ENCODE measurements at regions not wholly inside any gene's neighbourhood (a gene's known extent, or its start where the extent isn't known, plus 50 kb on each side); places are given as distances from the start of the nearest gene placed in this dataset.
"Not testable (repeated sequence)": the region's sequence is repeated elsewhere in the genome, so short reads cannot be mapped to it uniquely, and the experiment has no call there.

DNA sequence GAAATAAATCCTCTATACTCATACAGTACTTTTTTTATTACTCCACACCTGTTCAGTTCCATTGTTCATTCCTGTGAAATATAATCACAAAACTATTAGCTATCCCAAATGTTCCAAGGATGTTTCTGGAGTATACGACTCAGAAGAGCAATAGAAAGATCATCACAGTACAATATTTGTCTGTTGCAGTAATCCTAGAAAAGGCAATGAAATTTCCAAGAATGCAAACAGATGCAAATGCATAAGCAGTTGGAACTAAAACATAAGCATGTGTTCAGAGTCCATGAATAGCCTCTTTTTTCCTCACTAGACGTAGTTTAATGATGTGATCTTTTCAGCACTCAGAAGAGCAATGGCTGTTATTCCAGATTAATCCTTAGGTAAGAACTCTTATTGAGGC lies 55.2 kb downstream of the RTL3 start:
- DNase-seq (ENCODE audit: low read depth) = no peak

DNA sequence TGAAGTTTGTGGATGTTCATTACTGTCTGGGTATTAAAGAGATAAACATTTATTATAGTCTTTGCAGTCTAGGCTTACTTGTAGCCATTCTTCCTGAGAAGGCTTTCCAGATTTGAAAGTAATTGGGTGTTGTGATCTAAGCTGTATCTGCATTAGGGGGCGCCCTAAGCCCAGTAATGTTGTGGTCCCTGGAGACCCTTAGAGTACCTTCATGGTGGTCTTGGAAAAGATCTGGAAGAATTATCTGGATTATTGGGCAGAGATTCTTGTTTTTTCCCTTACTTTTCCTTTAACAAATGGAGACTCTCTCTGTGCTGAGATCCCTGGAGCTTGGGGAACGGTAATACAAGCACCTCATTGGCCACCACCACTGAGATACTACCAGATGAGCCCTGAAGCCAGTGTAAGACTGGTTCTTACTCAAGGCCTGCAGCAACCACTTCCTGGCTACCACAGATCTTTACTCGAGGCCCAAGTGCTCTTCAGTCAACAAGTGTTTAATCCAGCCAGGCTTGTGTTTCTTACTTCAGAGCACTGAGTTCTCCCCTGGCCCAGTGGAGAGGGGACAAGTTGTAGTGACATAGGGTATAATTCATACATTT lies 63.1 kb downstream of the RTL3 start:
- DNase-seq (ENCODE audit: low read depth) = no peak

DNA sequence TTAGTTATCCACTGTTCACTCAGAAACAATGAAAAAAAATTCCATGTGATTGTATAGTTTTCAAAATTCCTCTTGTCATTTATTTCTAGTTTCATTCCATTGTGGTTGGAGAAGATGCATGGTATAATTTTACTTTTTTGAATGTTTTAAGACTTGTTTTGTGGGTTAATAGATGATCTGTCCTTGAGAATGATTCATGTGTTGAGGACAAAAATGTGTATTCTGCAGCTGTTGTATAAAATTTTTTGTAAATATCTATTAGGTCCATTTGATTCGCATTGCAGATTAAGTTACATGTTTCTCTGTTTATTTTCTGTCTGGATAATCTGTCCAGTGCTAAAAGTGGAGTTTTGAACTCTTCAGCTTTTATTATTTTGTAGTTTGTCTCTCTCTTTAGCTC lies 65.4 kb downstream of the RTL3 start:
- DNase-seq (ENCODE audit: low read depth) = no peak

DNA sequence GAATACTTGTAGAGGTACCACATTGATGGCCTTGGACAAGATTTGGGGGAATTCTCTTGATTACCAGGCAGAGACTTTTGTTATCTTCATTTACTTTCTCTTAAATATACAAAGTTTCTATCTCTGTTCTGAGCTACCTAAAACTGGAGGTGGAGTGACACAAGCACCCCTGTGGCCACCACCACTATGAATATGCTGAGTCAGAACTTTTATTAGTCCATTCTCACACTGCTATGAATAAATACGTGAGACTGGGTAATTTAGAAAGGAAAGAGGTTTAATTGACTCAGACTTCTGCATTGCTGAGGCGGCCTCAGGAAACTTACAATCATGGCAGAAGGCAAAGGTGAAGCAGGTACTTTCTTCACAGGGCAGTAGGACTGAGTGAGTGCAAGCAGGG lies 67.1 kb downstream of the RTL3 start:
- no peak for DNase-seq (ENCODE audit: low read depth)

DNA sequence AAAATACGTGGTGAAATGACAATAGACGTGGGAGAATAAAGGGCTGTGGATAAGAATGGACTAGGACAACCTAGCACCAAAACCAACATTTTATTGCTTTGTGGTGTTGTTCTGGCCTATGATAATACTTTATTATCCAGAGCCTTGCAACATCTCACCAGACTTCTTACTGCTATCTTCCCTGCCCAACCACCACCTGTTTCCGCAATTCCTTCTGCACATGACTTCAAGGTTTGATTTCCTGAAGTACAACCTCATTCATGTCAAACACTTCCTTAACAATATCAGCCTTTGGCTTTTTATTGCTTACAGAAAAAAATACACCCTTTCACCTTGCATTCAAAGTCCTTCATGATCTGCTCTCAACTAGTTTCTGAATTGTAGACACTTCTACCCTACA lies 84.8 kb downstream of the RTL3 start:
- DNase-seq (ENCODE audit: low read depth) = no peak

DNA sequence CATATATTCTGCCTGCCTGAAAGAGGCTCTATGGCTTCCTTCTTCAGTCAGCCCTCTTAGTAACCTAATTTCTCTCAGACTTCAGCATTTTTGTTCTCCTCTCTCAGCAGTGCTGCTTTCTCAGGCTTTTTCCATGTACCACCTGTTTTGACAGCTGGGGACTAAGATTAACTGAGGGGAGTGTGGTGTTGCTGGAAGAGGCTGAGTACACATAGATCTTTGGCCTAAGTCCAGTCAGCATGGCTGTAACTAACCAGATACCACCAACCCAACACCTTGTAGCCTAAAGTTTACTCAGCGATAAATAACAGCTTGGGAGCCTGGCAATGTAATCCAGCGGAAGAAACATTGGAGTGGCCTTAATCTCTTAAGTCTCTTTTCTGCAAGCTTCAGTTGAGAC lies 85.5 kb downstream of the RTL3 start:
- no peak for DNase-seq (ENCODE audit: low read depth)

DNA sequence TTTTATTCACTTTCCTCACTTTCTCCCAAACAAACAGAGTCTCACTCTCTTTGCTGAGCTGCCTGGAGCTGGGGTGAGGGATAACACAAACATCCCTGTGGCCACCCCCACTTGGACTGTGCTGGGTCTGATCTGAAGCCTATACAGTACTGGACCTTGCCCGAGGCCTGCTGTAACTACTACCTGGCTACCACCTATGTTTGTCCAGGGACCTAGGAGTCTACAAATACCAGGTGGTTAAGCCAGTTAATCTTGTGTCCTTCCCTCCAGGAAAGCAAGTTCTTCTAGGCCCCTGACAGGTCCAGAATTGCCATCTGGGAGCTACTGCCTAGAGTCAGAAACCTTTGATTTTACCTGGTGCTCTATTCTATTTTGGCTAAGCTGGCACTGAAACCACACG lies 87.3 kb downstream of the RTL3 start:
- DNase-seq (ENCODE audit: low read depth) = no peak

DNA sequence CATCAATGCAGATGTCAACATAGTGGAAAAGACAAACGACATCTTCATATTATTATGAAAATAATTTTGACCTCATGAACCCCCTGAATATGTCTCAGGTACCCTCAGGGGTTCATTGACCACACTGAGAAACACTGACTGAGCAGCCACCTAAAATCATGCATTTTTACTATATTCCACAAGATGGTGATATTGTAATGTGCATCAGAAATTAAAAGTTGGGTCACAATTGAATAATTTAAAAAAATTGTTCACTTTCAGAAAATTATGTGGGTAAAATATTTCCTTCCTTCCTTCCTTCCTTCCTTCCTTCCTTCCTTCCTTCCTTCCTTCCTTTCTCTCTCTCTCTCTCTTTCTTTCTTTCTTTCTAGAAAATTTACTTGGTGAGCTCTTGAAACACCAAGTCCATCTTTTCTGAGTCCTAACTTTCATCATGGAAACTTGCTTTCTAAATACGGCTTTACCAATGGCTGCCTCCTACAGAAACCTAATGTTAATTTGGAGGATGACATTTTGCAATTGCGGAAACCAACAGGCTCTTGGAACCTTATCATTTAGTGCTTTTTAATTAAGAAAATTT lies 103.6 kb downstream of the RTL3 start:
- DNase-seq (ENCODE audit: low read depth) = no peak

DNA sequence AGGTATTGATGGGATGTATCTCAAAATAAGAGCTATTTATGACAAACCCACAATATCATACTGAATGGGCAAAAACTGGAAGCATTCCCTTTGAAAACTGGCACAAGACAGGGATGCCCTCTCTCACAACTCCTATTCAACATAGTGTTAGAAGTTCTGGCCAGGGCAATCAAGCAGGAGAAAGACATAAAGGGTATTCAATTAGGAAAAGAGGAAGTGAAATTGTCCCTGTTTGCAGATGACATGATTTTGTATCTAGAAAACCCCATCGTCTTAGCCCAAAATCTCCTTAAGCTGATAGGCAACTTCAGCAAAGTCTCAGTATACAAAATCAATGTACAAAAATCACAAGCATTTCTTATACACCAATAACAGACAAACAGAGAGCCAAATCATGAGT lies 106.5 kb downstream of the RTL3 start:
- not testable (repeated sequence) for DNase-seq (ENCODE audit: low read depth)

DNA sequence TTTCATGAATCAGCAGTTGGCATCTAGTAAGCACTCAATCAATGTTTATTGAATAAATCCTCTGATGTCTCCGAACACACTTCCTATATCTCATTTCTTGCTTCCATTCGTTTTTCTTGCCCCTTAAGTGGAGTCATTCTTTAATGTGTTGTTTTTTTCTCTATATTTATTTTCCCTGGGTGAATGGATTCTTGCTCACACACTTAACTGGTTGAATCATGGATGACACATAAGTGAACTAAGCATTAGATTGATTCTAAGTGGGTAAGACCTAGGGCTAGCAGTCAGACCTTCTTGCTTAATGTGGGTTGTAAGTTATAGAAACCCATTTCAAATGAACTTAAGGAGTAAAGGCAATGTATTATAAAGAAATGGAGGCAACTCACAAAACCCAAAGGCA lies 111.1 kb downstream of the RTL3 start:
- no peak for DNase-seq (ENCODE audit: low read depth)

DNA sequence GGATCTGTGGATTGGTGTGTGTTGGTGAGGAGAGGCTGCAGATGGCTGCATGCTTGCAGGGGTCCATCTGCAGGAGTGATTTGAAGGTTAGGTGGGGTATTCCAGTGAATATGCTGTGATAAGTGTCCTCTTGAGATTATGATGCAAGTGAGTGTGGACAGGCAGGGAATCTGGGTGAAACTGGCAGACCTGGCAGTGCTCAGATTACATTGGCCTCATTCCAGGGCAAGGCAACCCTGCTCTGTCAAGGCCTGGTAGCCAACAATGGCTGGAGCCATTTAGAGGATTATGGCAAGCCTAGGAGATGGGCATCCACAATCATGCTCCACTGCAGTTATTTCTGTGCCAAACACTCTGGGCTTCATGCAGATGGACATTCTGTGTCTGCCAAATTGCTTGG lies 113.9 kb downstream of the RTL3 start:
- DNase-seq (ENCODE audit: low read depth) = no peak

DNA sequence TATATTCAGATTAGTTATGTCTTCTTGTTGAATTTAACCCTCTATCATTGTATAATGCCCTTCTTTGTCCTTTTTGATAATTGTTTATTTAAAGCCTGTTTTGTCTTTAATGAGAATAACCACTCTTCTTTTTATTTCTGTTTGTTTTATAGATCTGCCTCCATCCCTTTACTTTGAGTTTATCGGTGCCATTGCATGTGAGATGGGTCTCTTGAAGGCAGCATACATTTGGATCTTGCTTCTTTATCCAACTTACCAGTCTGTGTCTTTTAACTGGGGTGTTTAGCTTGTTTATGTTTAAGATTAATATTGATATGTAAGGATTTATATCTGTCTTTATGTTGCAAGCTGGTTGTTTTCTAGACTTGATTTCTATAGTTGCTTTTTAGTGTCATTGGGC lies 115.8 kb downstream of the RTL3 start:
- DNase-seq (ENCODE audit: low read depth) = no peak

DNA sequence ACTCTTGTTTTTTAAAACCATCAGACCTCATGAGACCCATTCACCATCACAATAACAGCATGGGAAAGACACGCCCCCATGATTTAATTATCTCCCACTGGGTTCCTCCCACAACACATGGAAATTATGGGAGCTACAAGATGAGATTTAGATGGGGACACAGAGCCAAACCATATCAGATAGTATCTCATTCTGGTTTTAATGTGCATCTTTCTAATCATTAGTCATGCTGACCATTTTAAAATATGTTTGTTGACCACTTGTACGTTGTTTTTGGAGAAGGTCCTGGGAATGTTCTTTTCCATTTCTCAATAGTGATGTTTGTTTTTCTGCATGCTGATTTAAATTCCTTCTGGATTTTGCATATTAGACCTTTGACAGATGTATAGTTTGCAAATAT lies 119.0 kb downstream of the RTL3 start:
- DNase-seq (ENCODE audit: low read depth) = no peak

DNA sequence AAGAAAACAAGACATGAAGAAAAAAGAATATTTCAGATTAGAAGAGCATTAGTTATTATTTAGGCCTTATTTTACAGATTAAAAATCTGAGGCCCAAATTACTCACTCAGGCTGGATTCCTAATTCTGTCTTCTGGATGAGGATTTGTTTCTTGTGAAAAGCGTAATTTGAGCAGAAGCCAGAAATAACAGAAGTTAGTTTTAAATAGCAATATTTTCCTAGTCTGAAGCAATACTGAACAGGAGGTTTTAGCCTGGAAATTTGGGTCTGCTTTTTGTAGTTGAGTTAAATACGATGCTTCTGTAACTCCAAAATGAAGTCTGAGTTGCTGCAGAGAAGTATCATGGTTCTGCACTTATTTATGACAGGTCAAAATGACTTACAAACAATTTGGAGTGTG lies 124.9 kb downstream of the RTL3 start:
- no peak for DNase-seq (ENCODE audit: low read depth)

DNA sequence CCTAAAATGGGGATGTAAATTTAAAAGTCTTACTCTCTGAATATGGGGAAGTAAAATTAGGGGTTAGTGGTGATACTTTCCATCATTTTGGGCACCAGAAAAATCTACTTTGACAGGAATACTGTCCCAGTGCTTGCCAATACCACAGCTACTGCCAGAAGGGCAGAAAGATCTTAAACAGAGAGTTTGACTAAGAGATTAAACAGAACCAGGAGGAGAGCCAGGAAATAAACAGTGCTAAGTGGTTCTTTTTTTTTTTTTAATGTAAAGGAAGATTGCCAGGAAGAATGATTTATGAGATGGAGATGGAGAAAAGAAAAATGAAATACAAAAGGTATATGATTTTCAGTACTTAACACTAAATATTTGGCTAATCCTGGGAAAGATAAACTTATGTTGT lies 126.8 kb downstream of the RTL3 start:
- no peak for DNase-seq (ENCODE audit: low read depth)

DNA sequence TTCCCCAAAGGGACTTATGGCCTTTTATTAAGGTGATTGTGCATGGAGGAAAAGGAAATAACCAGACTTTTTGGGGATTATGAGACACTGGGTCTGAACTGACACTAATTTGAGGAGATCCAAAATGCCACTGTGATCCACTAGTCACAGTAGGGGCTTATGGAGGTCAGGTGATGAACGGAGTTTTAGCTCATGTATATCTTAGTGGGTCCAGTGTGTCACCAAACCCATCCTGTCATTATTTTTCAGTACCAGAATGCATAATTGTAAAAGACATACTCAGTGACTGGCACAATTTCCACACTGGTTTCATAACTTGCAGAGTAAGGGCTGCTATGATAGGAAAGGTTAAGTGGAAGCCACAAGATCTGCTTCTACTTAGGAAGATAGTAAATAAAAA lies 131.3 kb downstream of the RTL3 start:
- no peak for DNase-seq (ENCODE audit: low read depth)

DNA sequence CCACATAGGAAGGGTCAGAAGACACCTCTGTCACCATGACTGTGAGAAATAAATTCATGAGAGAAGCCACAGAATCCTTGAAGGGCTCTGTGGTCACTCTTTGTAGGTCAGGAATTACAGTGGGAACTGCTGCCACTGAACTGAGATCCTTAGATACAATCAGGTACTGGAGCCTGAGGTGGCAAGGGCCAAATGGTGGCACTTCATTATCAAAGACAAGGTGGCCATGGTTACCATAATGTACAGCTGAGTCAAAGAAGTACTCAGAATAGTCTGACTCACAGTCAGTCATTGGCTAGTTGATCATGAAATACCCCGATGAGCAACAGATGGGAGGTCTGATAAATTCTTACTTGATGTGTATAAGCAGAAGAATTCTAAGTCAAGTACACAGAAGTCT lies 131.9 kb downstream of the RTL3 start:
- no peak for DNase-seq (ENCODE audit: low read depth)

DNA sequence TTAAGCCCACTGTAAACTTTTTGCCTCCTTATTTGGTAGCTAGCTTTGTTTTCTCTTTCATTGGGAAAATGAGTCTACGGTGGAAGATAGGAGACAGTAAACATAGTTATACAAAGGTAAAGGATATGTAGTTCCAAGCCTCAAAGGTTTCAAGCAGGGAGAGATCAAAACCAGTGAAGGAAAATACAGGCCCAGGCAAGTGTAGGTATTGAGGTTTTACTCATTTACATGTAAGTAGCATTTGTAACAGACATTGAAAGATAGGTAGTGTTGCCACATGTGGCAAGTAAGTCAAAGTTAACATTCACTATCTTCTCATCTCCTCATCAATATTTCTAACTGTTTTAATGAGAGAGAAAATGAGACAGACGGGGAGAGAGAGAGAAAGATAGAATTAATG lies 136.5 kb downstream of the RTL3 start:
- DNase-seq (ENCODE audit: low read depth) = no peak

DNA sequence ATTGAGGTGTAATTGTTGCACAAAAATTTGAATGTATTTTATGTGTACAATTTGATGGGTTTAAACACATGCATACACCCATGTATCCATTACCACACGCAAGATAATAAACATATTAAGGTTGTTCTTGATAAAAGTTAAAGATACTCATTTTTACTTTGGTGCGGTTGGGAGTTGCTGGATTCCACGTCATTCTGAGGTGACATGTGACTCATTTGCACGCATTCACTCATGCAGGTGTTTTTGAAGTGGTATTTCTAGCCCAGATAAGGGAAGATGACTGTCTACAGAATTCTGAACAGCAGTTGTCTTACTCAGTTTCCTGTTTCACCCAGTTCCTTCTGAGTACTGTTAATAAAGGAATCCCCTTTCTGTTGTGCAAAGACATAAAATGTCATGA lies 142.0 kb downstream of the RTL3 start:
- peak; percentile 25 for DNase-seq (ENCODE audit: low read depth)

DNA sequence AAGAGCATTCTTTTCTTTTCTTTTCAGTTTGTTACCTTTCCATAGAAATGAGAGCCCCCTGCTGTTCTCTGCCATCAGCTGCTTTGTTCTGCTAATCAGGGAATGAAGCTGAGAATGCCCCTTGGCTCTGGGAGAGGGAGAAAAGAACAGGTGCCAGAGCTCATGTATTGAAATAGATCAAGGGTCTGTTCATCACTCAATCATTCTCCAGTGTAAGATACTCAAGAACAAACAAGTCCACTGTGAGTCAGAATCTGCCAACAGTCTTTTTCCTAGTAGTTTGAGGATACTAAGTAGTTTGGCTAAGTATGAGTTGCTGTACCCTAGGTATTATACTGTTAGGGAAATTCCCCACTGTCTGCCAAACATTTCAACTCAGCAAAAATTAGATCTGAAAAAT lies 144.3 kb downstream of the RTL3 start:
- DNase-seq (ENCODE audit: low read depth) = no peak

DNA sequence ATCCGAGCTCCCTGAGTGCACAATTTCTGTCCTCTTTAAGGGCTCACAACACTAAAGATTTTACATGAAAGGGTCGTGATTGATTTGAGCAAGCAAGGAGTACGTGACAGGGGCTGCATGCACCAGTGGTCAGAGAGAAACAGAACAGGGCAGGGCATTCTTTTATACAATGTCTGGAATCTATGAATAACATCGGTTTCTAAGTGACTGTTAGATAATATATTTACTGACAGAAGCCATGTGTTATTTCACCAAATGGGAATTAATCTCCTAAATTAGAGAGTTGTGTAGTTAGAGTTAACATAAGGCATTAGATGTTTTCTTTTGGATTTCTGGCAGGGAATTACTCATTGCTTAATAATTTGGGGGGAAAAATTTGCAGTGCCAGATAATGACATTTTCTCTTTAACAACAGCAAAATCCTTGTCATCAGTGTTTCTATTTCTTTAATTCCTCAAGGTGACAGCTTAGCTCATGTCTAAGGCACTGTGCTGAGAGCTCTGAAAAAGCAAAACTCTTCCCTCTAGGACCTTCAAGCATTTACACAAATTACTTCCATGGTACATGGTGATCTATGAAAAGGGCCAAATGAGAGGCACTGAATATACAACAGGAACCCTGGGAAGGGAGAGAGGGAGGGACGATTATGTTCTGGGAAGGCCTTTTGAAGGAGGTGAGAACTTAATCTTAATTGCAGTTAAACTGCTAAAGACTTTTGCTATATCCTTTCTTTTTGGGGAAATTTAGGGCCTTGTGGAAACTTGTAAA lies 145.0 kb downstream of the RTL3 start:
- DNase-seq (ENCODE audit: low read depth) = no peak

DNA sequence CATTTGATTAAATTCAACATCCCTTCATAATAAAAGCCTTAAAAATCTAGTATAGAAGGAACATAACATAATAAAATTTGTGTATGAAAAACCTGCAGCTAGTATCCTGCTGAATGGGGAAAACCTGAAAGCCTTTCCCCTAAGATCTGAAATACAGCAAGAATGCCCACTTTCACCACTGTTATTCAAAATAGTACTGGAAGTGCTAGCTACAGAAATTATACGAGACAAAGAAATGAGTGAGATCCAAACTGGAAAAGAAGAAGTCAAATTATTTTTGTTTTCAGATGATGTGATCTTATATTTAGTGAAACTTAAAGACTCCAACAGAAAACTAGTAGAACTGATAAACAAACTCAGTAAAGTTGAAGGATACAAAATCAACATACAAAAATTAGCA lies 152.9 kb downstream of the RTL3 start:
- no peak for DNase-seq (ENCODE audit: low read depth)

DNA sequence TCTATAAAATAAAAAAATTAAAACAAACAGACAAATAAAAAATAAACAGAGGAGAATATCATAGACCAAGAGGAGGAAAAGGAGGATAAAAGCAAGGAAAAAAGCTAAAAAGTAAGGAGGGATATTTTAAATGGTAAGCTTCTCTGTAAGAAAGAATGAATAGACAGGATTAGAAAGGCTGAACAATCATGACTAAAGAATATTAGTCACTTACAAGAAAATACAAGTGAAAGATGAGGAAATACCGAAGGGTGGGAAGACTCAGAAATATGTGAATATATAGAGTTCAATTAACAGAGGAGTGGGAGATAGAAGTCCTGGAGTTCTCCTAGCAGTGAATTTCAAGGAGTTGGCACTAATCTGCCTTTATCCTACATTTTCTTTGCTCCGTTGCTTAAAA lies 162.6 kb downstream of the RTL3 start:
- no peak for DNase-seq (ENCODE audit: low read depth)

DNA sequence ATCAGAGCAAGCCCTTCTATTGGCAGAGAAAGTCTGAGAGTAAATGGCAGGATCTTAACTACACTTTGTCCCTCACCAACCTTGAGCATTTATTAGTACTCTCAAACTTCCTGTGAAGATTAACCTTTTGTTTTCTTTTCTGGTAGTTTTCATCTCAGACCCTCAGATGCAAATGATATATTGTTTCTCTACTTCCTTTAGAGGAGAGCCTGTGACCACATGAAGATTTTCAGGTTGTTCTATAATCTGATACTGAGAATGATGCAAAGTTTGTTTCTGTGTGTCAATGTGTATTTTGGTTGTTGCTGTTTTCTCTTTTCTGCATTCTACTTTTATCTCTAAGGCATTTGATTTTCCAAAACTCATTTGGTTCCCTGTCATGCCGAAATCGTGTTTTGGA lies 165.8 kb upstream of the CYSLTR1 start:
- no peak for DNase-seq (ENCODE audit: low read depth)
